ENCODE measurements at regions not wholly inside any gene's neighbourhood (a gene's known extent, or its start where the extent isn't known, plus 50 kb on each side); places are given as distances from the start of the nearest gene placed in this dataset.

DNA sequence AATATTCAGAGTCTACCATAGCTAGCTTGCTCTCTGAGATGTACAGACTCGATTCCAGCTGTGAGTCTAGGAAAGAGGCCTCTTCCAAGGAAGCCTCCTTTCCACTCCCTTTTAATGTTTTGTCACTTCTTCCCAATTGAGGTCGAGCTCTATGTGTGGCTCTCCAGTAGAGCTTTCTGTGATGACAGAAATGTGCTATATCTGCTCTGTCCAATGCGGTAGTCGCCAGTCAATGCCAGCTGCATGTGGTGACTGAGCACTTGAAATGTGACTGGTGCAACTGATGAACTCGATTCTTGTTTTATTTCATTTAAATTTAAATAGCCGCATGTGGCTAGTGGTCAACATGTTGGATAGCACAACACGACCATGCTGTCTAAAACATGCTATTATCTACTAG, 387.0 kb upstream of the NRP1 start:
- H2BK12ac ChIP-seq (ENCODE audit: low read length): no peak overlapping the region
- H3K9me3 ChIP-seq (ENCODE audit: insufficient read depth, low read depth, low read length): no peaks in the 10 kb centered on the region
- no peak overlapping the region for H2BK120ac ChIP-seq (ENCODE audit: insufficient read depth, low read length, poor library complexity)
- no peak overlapping the region for H3K18ac ChIP-seq (ENCODE audit: low read length)
- H3K79me1 ChIP-seq (ENCODE audit: low read length): no peaks in the 10 kb centered on the region
- H3K27me3 ChIP-seq (ENCODE audit: insufficient read depth, low read length): no peaks in the 10 kb centered on the region
- H3K36me3 ChIP-seq (ENCODE audit: control insufficient read depth in 1 of 2, insufficient read depth in 2 of 2, low read length in 2 of 2): no peaks in the 10 kb centered on the region
- DNase-seq: no peak
- no peak overlapping the region for H4K8ac ChIP-seq (ENCODE audit: low read depth, low read length)
- no peaks in the 10 kb centered on the region for H3K4me1 ChIP-seq (ENCODE audit: control insufficient read depth in 1 of 2, insufficient read depth in 2 of 2, low read length in 2 of 2)
- no peak overlapping the region for H2BK5ac ChIP-seq (ENCODE audit: low read depth, low read length, poor library complexity)
- H3K14ac ChIP-seq (ENCODE audit: low read length): no peak overlapping the region
- H2AK5ac ChIP-seq (ENCODE audit: low read length): no peak overlapping the region
- H2AFZ ChIP-seq (ENCODE audit: insufficient read depth, low read length, poor library complexity): no peak overlapping the region
- no peak overlapping the region for H3K9ac ChIP-seq (ENCODE audit: low read length)
- H3K23ac ChIP-seq (ENCODE audit: low read length): no peak overlapping the region
- H3K4ac ChIP-seq (ENCODE audit: low read depth, low read length): no peak overlapping the region
- H3K27ac ChIP-seq (ENCODE audit: low read depth, low read length): no peak overlapping the region
- no peak overlapping the region for H4K12ac ChIP-seq (ENCODE audit: low read depth, low read length)
- no peak overlapping the region for H4K91ac ChIP-seq (ENCODE audit: low read depth, low read length)
- no peak overlapping the region for H3K4me2 ChIP-seq (ENCODE audit: low read length)
- no CpG with 5 or more reads among the region's 7 CpGs for WGBS (ENCODE audit: extremely low coverage, insufficient coverage, insufficient read length)
- H3K79me2 ChIP-seq (ENCODE audit: control insufficient read depth, insufficient read depth, low read length, poor library complexity): no peaks in the 10 kb centered on the region
- no peak overlapping the region for H3K4me3 ChIP-seq (ENCODE audit: low read depth, low read length)

DNA sequence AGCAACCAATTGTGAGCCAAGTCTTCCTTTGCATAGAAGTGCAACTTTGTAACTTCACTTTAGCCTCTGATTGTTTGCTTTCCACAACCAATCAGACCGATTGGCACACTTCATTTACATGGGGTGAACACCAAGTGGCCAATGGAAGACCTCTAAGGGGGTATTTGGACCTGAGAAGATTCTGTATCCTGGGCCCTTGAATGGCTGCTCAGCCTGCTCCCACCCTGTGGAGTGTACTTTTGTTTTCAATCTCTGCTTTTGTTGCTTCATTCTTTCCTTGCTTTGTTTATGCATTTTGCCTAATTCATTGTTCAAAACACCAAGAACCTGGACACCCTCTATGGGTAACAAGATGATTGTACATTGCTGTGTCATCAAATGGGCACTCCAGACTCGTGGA, 385.7 kb upstream of the NRP1 start:
- Histone ChIP-seq H3K9ac (ENCODE audit: low read length) (no peak overlapping the region), H2BK120ac (ENCODE audit: insufficient read depth, low read length, poor library complexity) (no peak overlapping the region), H3K9me3 (ENCODE audit: insufficient read depth, low read depth, low read length) (no peaks in the 10 kb centered on the region), H3K4me3 (ENCODE audit: low read depth, low read length) (no peak overlapping the region), H4K12ac (ENCODE audit: low read depth, low read length) (no peak overlapping the region), H3K27ac (ENCODE audit: low read depth, low read length) (no peak overlapping the region), H3K79me2 (ENCODE audit: control insufficient read depth, insufficient read depth, low read length, poor library complexity) (no peaks in the 10 kb centered on the region), H4K91ac (ENCODE audit: low read depth, low read length) (no peak overlapping the region), H3K18ac (ENCODE audit: low read length) (no peak overlapping the region), H2AFZ (ENCODE audit: insufficient read depth, low read length, poor library complexity) (no peak overlapping the region), H2BK5ac (ENCODE audit: low read depth, low read length, poor library complexity) (no peak overlapping the region), H3K27me3 (ENCODE audit: insufficient read depth, low read length) (no peaks in the 10 kb centered on the region), H3K14ac (ENCODE audit: low read length) (no peak overlapping the region), H3K4me2 (ENCODE audit: low read length) (no peak overlapping the region), H3K23ac (ENCODE audit: low read length) (no peak overlapping the region), H2AK5ac (ENCODE audit: low read length) (no peak overlapping the region), H4K8ac (ENCODE audit: low read depth, low read length) (no peak overlapping the region), H3K4ac (ENCODE audit: low read depth, low read length) (no peak overlapping the region), H2BK12ac (ENCODE audit: low read length) (no peak overlapping the region), H3K4me1 (ENCODE audit: control insufficient read depth in 1 of 2, insufficient read depth in 2 of 2, low read length in 2 of 2) (no peaks in the 10 kb centered on the region), H3K79me1 (ENCODE audit: low read length) (no peaks in the 10 kb centered on the region), H3K36me3 (ENCODE audit: control insufficient read depth in 1 of 2, insufficient read depth in 2 of 2, low read length in 2 of 2) (no peaks in the 10 kb centered on the region)
- no CpG with 5 or more reads among the region's 2 CpGs for WGBS (ENCODE audit: extremely low coverage, insufficient coverage, insufficient read length)
- DNase-seq: no peak

DNA sequence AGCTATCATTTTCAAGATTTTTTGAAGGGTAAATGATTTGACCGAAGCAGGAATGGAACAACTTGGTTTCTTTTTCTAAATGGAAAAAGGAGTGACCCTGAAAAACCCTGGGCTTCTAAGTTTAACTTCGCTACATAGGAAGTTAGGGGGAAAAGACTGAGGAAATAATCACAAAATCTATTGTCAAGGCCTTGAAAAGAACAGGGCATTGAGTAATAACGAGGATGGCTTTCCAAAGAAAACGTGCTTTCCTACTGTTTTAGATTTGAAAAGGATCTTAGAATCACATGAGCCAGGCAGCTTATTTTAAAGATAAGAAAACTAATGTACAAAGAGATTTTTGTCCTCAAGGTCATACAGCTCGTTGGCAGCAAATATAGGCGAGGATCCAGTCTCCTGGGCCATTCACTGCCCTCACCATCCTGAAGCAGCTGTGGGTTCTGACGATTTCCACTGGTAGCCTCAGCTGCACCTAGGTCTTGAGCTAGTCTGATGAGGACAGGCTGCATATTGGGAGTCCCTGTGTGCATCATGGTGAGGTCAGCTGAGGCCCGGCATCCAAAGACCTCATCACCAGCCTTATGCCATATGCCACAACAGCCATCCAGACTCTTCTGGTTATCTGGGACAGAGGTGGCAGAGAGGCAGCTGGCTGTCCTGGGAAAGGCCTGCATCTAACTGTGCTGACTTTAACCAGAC, 384.7 kb upstream of the NRP1 start:
- WGBS (ENCODE audit: extremely low coverage, insufficient coverage, insufficient read length): no CpG with 5 or more reads among the region's 8 CpGs
- DNase-seq: no peak
- Histone ChIP-seq H3K18ac (ENCODE audit: low read length) (no peak overlapping the region), H3K27ac (ENCODE audit: low read depth, low read length) (no peak overlapping the region), H3K4me2 (ENCODE audit: low read length) (no peak overlapping the region), H4K8ac (ENCODE audit: low read depth, low read length) (no peak overlapping the region), H3K79me1 (ENCODE audit: low read length) (no peaks in the 10 kb centered on the region), H3K27me3 (ENCODE audit: insufficient read depth, low read length) (no peaks in the 10 kb centered on the region), H3K4me1 (ENCODE audit: control insufficient read depth in 1 of 2, insufficient read depth in 2 of 2, low read length in 2 of 2) (no peaks in the 10 kb centered on the region), H3K36me3 (ENCODE audit: control insufficient read depth in 1 of 2, insufficient read depth in 2 of 2, low read length in 2 of 2) (no peaks in the 10 kb centered on the region), H4K91ac (ENCODE audit: low read depth, low read length) (no peak overlapping the region), H2BK120ac (ENCODE audit: insufficient read depth, low read length, poor library complexity) (no peak overlapping the region), H2BK12ac (ENCODE audit: low read length) (no peak overlapping the region), H3K14ac (ENCODE audit: low read length) (no peak overlapping the region), H2AK5ac (ENCODE audit: low read length) (no peak overlapping the region), H3K4ac (ENCODE audit: low read depth, low read length) (no peak overlapping the region), H2BK5ac (ENCODE audit: low read depth, low read length, poor library complexity) (no peak overlapping the region), H3K4me3 (ENCODE audit: low read depth, low read length) (no peak overlapping the region), H3K9me3 (ENCODE audit: insufficient read depth, low read depth, low read length) (no peaks in the 10 kb centered on the region), H3K9ac (ENCODE audit: low read length) (no peak overlapping the region), H4K12ac (ENCODE audit: low read depth, low read length) (no peak overlapping the region), H3K23ac (ENCODE audit: low read length) (no peak overlapping the region), H3K79me2 (ENCODE audit: control insufficient read depth, insufficient read depth, low read length, poor library complexity) (no peaks in the 10 kb centered on the region), H2AFZ (ENCODE audit: insufficient read depth, low read length, poor library complexity) (no peak overlapping the region)

DNA sequence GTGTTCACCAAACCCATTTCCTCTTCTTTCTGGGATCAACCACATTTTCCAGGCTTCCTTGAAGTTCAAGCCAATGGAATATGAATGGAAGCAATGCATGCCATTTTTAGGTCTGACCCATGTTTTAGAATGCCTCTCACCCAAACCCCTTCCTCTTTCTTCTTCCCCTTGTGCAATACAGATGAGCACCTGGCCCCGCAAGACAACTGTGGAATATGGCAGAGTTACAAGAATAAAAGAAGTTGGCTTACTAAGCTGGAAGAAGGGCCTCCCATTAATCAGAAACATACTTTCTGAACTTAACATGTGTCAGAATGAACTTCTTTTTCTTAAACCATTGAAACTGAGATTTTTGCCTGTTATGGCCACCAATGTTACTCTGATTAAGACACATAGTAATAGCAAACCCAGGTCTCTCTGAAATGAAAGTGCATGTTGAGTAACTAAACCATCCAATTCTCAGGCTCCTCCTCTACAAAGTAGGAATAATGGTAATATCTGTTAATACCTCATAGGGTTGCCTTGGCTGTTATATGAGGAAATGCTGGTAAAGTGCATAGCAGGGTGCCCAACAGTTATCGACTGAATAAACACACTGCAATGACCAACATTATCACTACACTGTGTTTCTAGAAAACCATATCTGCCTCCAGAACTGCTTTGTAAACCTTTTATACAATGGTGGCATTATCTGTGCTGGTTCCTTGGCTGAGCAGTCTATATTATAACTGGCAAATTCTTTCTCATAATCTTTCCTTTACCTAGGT, 382.2 kb upstream of the NRP1 start:
- Histone ChIP-seq H3K4me1 (ENCODE audit: control insufficient read depth in 1 of 2, insufficient read depth in 2 of 2, low read length in 2 of 2) (no peaks in the 10 kb centered on the region), H3K36me3 (ENCODE audit: control insufficient read depth in 1 of 2, insufficient read depth in 2 of 2, low read length in 2 of 2) (no peaks in the 10 kb centered on the region), H4K8ac (ENCODE audit: low read depth, low read length) (no peak overlapping the region), H2AK5ac (ENCODE audit: low read length) (no peak overlapping the region), H4K12ac (ENCODE audit: low read depth, low read length) (no peak overlapping the region), H3K27ac (ENCODE audit: low read depth, low read length) (no peak overlapping the region), H3K14ac (ENCODE audit: low read length) (no peak overlapping the region), H3K4me3 (ENCODE audit: low read depth, low read length) (no peak overlapping the region), H3K9me3 (ENCODE audit: insufficient read depth, low read depth, low read length) (no peaks in the 10 kb centered on the region), H3K23ac (ENCODE audit: low read length) (no peak overlapping the region), H2AFZ (ENCODE audit: insufficient read depth, low read length, poor library complexity) (no peak overlapping the region), H3K79me1 (ENCODE audit: low read length) (no peaks in the 10 kb centered on the region), H4K91ac (ENCODE audit: low read depth, low read length) (no peak overlapping the region), H3K4me2 (ENCODE audit: low read length) (no peak overlapping the region), H2BK12ac (ENCODE audit: low read length) (no peak overlapping the region), H3K9ac (ENCODE audit: low read length) (no peak overlapping the region), H2BK120ac (ENCODE audit: insufficient read depth, low read length, poor library complexity) (no peak overlapping the region), H3K79me2 (ENCODE audit: control insufficient read depth, insufficient read depth, low read length, poor library complexity) (no peaks in the 10 kb centered on the region), H3K4ac (ENCODE audit: low read depth, low read length) (no peak overlapping the region), H3K27me3 (ENCODE audit: insufficient read depth, low read length) (no peaks in the 10 kb centered on the region), H2BK5ac (ENCODE audit: low read depth, low read length, poor library complexity) (no peak overlapping the region), H3K18ac (ENCODE audit: low read length) (no peak overlapping the region)
- no peak for DNase-seq
- WGBS (ENCODE audit: extremely low coverage, insufficient coverage, insufficient read length): no CpG with 5 or more reads among the region's 2 CpGs

All from trophoblast cell (in vitro differentiated cells and primary cell).